Thyroid gland (tissue), 4 donors: ENCODE measurements at regions not wholly inside any gene's neighbourhood (a gene's known extent, or its start where the extent isn't known, plus 50 kb on each side); places are given as distances from the start of the nearest gene placed in this dataset.

Source experiments
- CTCF ChIP-seq, 6 experiments: fragments of 200-600 bp in 3 of 6; fragments of 450-650 bp in 3 of 6; sonication (generic) in 3 of 6; IDR thresholded peaks; one replicate each; pipeline ENCODE4 v1.5.1; 2016 to 2019; ENCODE audit warnings: antibody characterized with exemption in 6 of 6, mild to moderate bottlenecking in 2 of 6, inconsistent platforms in 1 of 6, moderate library complexity in 1 of 6
- POLR2A ChIP-seq, 2 donors: fragments of 450-650 bp; IDR thresholded peaks; one replicate each; pipeline ENCODE4 v1.6.1; 2017; ENCODE audit warnings: antibody characterized with exemption in 2 of 2, mild to moderate bottlenecking in 2 of 2, moderate library complexity in 1 of 2

- no peak for TF ChIP-seq CTCF (IDR thresholded peaks at IDR 0.05)
- TF ChIP-seq POLR2A (IDR thresholded peaks at IDR 0.05): no peak
Observed at GRCh38 chr3:132972333-132972732, 65.9 kb upstream of the TMEM108 start.
